ENCODE measurements at regions not wholly inside any gene's neighbourhood (a gene's known extent, or its start where the extent isn't known, plus 50 kb on each side); places are given as distances from the start of the nearest gene placed in this dataset.
"Not testable (repeated sequence)": the region's sequence is repeated elsewhere in the genome, so short reads cannot be mapped to it uniquely, and the experiment has no call there.

GRCh38 chr12:27133022-27133590 is 50.7 kb upstream of the C12orf71 start:
- TF ChIP-seq GABPA (IDR thresholded peaks at IDR 0.05; ENCODE audit: low read depth) (no peak), POLR2AphosphoS5 (IDR thresholded peaks at IDR 0.05; ENCODE audit: low read depth) (no peak), SPI1 (IDR thresholded peaks at IDR 0.05; ENCODE audit: borderline replicate concordance, low read depth) (0 out of 2 replicates have a peak, but pooled peaks have one; percentile 1)
- DNase-seq (ENCODE audit: low read depth in 1 of 2, low spot score in 1 of 2): no peak
- Histone ChIP-seq H3K27ac (replicated peaks) (no peak overlapping the region), H3K4me3 (replicated peaks; ENCODE audit: insufficient read depth, low read length) (no peak overlapping the region), H3K27me3 (ENCODE audit: insufficient read depth, poor library complexity, severe bottlenecking) (no peaks in the 10 kb centered on the region)

- DNase-seq (ENCODE audit: low read depth in 1 of 2, low spot score in 1 of 2): no peak
- Histone ChIP-seq H3K27me3 (ENCODE audit: insufficient read depth, poor library complexity, severe bottlenecking) (no peaks in the 10 kb centered on the region), H3K27ac (replicated peaks) (no peak overlapping the region), H3K4me3 (replicated peaks; ENCODE audit: insufficient read depth, low read length) (no peak overlapping the region)
- TF ChIP-seq SPI1 (IDR thresholded peaks at IDR 0.05; ENCODE audit: borderline replicate concordance, low read depth) (no peak), REST (IDR thresholded peaks at IDR 0.05; ENCODE audit: insufficient replicate concordance, low read depth) (no peak), CTCF (IDR thresholded peaks at IDR 0.05; ENCODE audit: insufficient read depth, low read length) (no peak), GABPA (IDR thresholded peaks at IDR 0.05; ENCODE audit: low read depth) (no peak), POLR2AphosphoS5 (IDR thresholded peaks at IDR 0.05; ENCODE audit: low read depth) (no peak)
Measured at GRCh38 chr12:27140478-27140969, 58.1 kb upstream of the C12orf71 start.

GRCh38 chr12:27142101-27142721 is 59.8 kb upstream of the C12orf71 start:
- Histone ChIP-seq H3K27me3 (ENCODE audit: insufficient read depth, poor library complexity, severe bottlenecking) (no peaks in the 10 kb centered on the region), H3K27ac (replicated peaks) (no peak overlapping the region), H3K4me3 (replicated peaks; ENCODE audit: insufficient read depth, low read length) (no peak overlapping the region)
- DNase-seq (ENCODE audit: low read depth in 1 of 2, low spot score in 1 of 2): peak; percentile 64 to 69
- peak; percentile 72 for TF ChIP-seq CTCF (IDR thresholded peaks at IDR 0.05; ENCODE audit: insufficient read depth, low read length)
- no peak for TF ChIP-seq POLR2AphosphoS5 (IDR thresholded peaks at IDR 0.05; ENCODE audit: low read depth)

GRCh38 chr12:27143256-27144069 is 61.1 kb upstream of the C12orf71 start:
- H3K4me3 ChIP-seq (replicated peaks; ENCODE audit: insufficient read depth, low read length): no peak overlapping the region
- no peaks in the 10 kb centered on the region for H3K27me3 ChIP-seq (ENCODE audit: insufficient read depth, poor library complexity, severe bottlenecking)
- H3K27ac ChIP-seq (replicated peaks): peak overlapping the region; percentile 20; the same call in 1 of the 2 replicates
- peak in 1 of 2 experiments; percentile 18 for DNase-seq (ENCODE audit: low read depth in 1 of 2, low spot score in 1 of 2)
- TF ChIP-seq POLR2AphosphoS5 (IDR thresholded peaks at IDR 0.05; ENCODE audit: low read depth) (no peak), CTCF (IDR thresholded peaks at IDR 0.05; ENCODE audit: insufficient read depth, low read length) (no peak), SPI1 (IDR thresholded peaks at IDR 0.05; ENCODE audit: borderline replicate concordance, low read depth) (no peak), REST (IDR thresholded peaks at IDR 0.05; ENCODE audit: insufficient replicate concordance, low read depth) (no peak), GABPA (IDR thresholded peaks at IDR 0.05; ENCODE audit: low read depth) (no peak)

- H3K4me3 ChIP-seq (replicated peaks; ENCODE audit: insufficient read depth, low read length); DNase-seq (ENCODE audit: low read depth in 1 of 2, low spot score in 1 of 2); H3K27me3 ChIP-seq (ENCODE audit: insufficient read depth, poor library complexity, severe bottlenecking); H3K27ac ChIP-seq (replicated peaks): not testable (repeated sequence)
Measured at GRCh38 chr12:27145725-27146124, 63.3 kb upstream of the C12orf71 start.
